Keratinocyte (primary cell): ENCODE measurements at regions not wholly inside any gene's neighbourhood (a gene's known extent, or its start where the extent isn't known, plus 50 kb on each side); places are given as distances from the start of the nearest gene placed in this dataset.

ENCODE experiments used
- DNase-seq: peaks from one replicate; pipeline ENCODE4 v3.0.0-alpha.2; 2011; ENCODE audit warnings: low read depth, missing footprints, low spot score
- FAIRE-seq: peaks from 2 replicates; lab custom pipeline; 2011; peaks lifted over from hg19 to GRCh38; lab: Jason Lieb, UNC
- H2AFZ ChIP-seq: 2 replicates; pipeline ENCODE4 v1.6.0; 2012; ENCODE audit warnings: low read length, control low read depth, inconsistent platforms; ENCODE audit not compliant: control insufficient read depth
- H3K27ac ChIP-seq: 2 replicates; pipeline ENCODE4 v1.5.1; 2011; ENCODE audit warnings: low read length; ENCODE audit not compliant: control insufficient read depth, insufficient read depth
- H3K27me3 ChIP-seq: 3 replicates; pipeline ENCODE4 v1.6.0; 2011; ENCODE audit warnings: low read length; ENCODE audit not compliant: control insufficient read depth, insufficient read depth; ENCODE audit errors: extremely low read depth
- H3K36me3 ChIP-seq, 2 experiments: 2 replicates in 1 of 2; 3 replicates in 1 of 2; pipeline ENCODE4 v1.5.1; 2011; ENCODE audit warnings: low read length in 2 of 2, mild to moderate bottlenecking in 1 of 2; ENCODE audit not compliant: control insufficient read depth in 2 of 2, insufficient read depth in 2 of 2; ENCODE audit errors: extremely low read depth in 1 of 2
- H3K4me1 ChIP-seq: 3 replicates; pipeline ENCODE4 v1.5.1; 2011; ENCODE audit warnings: low read length; ENCODE audit not compliant: control insufficient read depth, insufficient read depth; ENCODE audit errors: extremely low read depth
- H3K4me2 ChIP-seq: 3 replicates; pipeline ENCODE4 v1.6.0; 2011; ENCODE audit warnings: low read depth, low read length; ENCODE audit not compliant: control insufficient read depth, insufficient read depth; ENCODE audit errors: extremely low read depth
- H3K4me3 ChIP-seq, 3 experiments: fragments of 200-600 bp in 1 of 3; sonication (generic) in 1 of 3; 2 replicates in 2 of 3; 3 replicates in 1 of 3; pipeline ENCODE4 v1.5.1; 2011 to 2016; ENCODE audit warnings: low read length in 3 of 3, mild to moderate bottlenecking in 3 of 3, control low read depth in 2 of 3, inconsistent platforms in 1 of 3, low read depth in 1 of 3, mixed read lengths in 1 of 3, mixed run types in 1 of 3, moderate library complexity in 1 of 3; ENCODE audit not compliant: control insufficient read depth in 2 of 3, insufficient read depth in 2 of 3; ENCODE audit errors: extremely low read depth in 1 of 3
- H3K79me2 ChIP-seq: 2 replicates; pipeline ENCODE4 v1.6.0; 2012; ENCODE audit warnings: low read length; ENCODE audit not compliant: control insufficient read depth, insufficient read depth
- H3K9ac ChIP-seq: 3 replicates; pipeline ENCODE4 v1.6.0; 2011; ENCODE audit warnings: low read length; ENCODE audit not compliant: control insufficient read depth, insufficient read depth; ENCODE audit errors: extremely low read depth
- H3K9me1 ChIP-seq: 3 replicates; pipeline ENCODE4 v1.6.0; 2011; ENCODE audit warnings: low read length; ENCODE audit not compliant: control insufficient read depth, insufficient read depth; ENCODE audit errors: extremely low read depth
- H3K9me3 ChIP-seq: 2 replicates; pipeline ENCODE4 v1.5.1; 2012; ENCODE audit warnings: low read depth, low read length; ENCODE audit not compliant: control insufficient read depth
- H4K20me1 ChIP-seq: 3 replicates; pipeline ENCODE4 v1.6.0; 2011; ENCODE audit warnings: low read length; ENCODE audit not compliant: control insufficient read depth, insufficient read depth; ENCODE audit errors: extremely low read depth
- EZH2 ChIP-seq: IDR thresholded peaks from one replicate; pipeline ENCODE4 v1.6.1; 2012; ENCODE audit warnings: inconsistent platforms, mild to moderate bottlenecking, low read length, moderate library complexity
- dilution Hi-C: fragments of 300-500 bp; cut with MboI; formaldehyde crosslinking; loops from one replicate; pipeline ENCODE4 v1.7.0; 2020; ENCODE audit warnings: low sequenced_read_pairs; ENCODE audit not compliant: extremely low pct_ligation_motif_present
- TF ChIP-seq, protein P1 (sequence below), 3 experiments: IDR thresholded peaks in 1 of 3; conservative IDR thresholded peaks in 1 of 3; optimal IDR thresholded peaks in 1 of 3; 2 replicates in 2 of 3; 3 replicates in 1 of 3; pipeline versions ENCODE3 to v1.5.1; 2011; ENCODE audit warnings: low read length in 3 of 3, mild to moderate bottlenecking in 3 of 3, moderate library complexity in 2 of 3, control low read depth in 1 of 3, inconsistent platforms in 1 of 3; ENCODE audit not compliant: insufficient read depth in 2 of 3; ENCODE audit errors: extremely low read depth in 1 of 3

DNA sequence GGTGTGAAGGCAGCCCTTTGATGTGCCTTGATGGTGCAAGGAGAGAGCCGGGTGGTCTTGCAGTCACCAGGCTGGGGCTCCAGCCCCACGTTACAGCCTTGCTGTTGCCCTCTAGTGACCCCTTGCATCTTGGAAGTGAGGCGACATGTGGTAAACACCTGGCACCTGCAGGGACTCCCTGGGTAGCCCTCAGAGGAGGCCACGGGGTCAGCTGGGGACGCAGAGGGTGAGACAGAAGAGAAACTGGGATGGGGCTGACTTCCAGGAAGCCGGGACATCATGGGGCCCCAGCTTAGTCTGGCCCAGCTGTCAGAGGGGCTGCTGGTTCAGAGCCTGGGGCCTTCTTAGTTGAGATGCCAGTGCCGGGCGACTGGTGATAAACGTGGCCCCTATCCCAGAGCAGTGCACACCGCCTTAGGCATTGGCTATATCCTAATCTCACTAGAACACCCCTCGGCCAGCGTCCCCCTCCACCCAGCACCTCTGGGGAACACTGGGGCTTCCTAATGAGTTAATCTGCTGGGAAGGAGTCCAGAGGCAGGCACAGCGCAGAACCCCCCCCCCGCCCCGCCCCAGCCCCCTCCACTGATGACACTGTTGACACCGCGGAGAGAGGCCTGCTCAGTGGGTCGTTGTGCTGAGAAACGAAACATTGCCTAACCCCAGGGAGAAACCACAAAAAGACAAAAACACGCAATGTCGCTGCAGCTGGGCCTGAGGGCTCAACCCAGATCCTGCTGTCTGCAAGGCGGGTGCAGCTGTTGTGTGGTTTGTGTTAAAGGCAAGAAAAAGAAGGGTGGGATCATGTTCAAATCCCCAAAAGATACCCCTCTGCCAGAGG, 60.5 kb upstream of the KLF13 start:
- H3K27me3 ChIP-seq, result no peaks in the 10 kb centered on the region
- H3K4me3 ChIP-seq, result no peak overlapping the region
- no peaks in the 10 kb centered on the region for H3K9me1 ChIP-seq
- no peak for DNase-seq
- no peak overlapping the region for H3K9ac ChIP-seq
- TF ChIP-seq EZH2, result no peak
- H3K27ac ChIP-seq, result no peak overlapping the region
- no peak for FAIRE-seq
- no peak overlapping the region for H3K4me2 ChIP-seq
- H3K9me3 ChIP-seq, result no peaks in the 10 kb centered on the region
- no peaks in the 10 kb centered on the region for H3K36me3 ChIP-seq
- H3K4me1 ChIP-seq, result peaks cover 11% of the 10 kb centered on the region
- H2AFZ ChIP-seq, result no peak overlapping the region
- dilution Hi-C loops, result no loop called here
- H4K20me1 ChIP-seq, result no peaks in the 10 kb centered on the region
- H3K79me2 ChIP-seq, result no peaks in the 10 kb centered on the region

DNA sequence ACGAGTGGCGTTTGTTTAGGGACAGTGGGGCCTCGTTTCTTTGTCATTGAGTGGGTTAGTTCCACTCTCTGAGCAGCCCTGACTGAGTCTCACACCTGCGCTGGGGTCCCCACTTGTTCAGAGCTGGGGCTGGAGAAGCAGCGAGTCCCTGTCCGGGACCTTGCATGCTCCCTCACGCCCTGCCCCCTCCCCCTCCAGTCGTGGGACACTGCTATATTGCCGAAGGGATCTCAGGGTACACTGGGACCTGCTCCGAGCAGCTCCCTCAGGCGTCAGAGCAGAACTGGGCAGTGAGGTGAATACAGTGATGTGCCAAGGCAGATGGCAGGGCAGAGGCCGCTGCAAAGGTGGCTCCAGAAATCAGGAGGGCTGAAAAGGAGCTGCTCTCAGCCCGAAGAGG, 59.9 kb upstream of the KLF13 start:
- TF ChIP-seq, protein P1, sequence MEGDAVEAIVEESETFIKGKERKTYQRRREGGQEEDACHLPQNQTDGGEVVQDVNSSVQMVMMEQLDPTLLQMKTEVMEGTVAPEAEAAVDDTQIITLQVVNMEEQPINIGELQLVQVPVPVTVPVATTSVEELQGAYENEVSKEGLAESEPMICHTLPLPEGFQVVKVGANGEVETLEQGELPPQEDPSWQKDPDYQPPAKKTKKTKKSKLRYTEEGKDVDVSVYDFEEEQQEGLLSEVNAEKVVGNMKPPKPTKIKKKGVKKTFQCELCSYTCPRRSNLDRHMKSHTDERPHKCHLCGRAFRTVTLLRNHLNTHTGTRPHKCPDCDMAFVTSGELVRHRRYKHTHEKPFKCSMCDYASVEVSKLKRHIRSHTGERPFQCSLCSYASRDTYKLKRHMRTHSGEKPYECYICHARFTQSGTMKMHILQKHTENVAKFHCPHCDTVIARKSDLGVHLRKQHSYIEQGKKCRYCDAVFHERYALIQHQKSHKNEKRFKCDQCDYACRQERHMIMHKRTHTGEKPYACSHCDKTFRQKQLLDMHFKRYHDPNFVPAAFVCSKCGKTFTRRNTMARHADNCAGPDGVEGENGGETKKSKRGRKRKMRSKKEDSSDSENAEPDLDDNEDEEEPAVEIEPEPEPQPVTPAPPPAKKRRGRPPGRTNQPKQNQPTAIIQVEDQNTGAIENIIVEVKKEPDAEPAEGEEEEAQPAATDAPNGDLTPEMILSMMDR (optimal IDR thresholded peaks at IDR 0.05 in 1 of 3, IDR thresholded peaks at IDR 0.05 in 1 of 3, conservative IDR thresholded peaks at IDR 0.05 in 1 of 3; ENCODE audit: extremely low read depth in 1 of 3, insufficient read depth in 2 of 3, low read length in 3 of 3), result no peak
- no peak for TF ChIP-seq EZH2
- H4K20me1 ChIP-seq, result no peaks in the 10 kb centered on the region
- no peaks in the 10 kb centered on the region for H3K9me3 ChIP-seq
- DNase-seq (no peak), FAIRE-seq (no peak)
- H3K4me3 ChIP-seq, result no peak overlapping the region
- peaks cover 11% of the 10 kb centered on the region for H3K4me1 ChIP-seq
- H3K36me3 ChIP-seq, result no peaks in the 10 kb centered on the region
- H3K9me1 ChIP-seq, result no peaks in the 10 kb centered on the region
- H3K27me3 ChIP-seq, result no peaks in the 10 kb centered on the region
- no peak overlapping the region for H3K4me2 ChIP-seq
- dilution Hi-C loops, result no loop called here
- H3K79me2 ChIP-seq, result no peaks in the 10 kb centered on the region
- H2AFZ ChIP-seq, result no peak overlapping the region
- no peak overlapping the region for H3K27ac ChIP-seq
- H3K9ac ChIP-seq, result no peak overlapping the region
